ENCODE measurements at regions not wholly inside any gene's neighbourhood (a gene's known extent, or its start where the extent isn't known, plus 50 kb on each side); places are given as distances from the start of the nearest gene placed in this dataset.
"Not testable (repeated sequence)": the region's sequence is repeated elsewhere in the genome, so short reads cannot be mapped to it uniquely, and the experiment has no call there.

DNA sequence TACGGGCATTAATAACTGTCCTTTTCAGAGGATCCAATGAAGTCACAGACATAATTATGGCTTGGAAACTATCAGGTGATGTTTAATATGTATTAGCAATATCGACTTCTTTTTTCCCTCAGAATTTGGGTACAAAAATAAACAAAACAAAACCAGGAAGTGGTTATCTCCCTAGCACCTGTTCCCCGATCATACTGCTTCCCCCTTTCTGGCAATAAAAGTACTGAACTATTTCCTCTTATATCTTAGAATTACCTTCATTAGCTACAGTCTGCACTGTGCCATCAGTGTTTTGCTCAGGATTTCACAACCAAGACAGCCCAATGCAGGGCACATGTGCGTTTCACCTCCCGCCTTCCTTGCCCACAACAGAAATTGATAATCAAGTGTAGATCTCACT is 216.9 kb upstream of the BTBD3 start:
- H3K9me2 ChIP-seq (ENCODE audit: insufficient read depth) = no peaks in the 10 kb centered on the region
- H3K4me3 ChIP-seq = no peak overlapping the region
- no peak for TF ChIP-seq EZH2 (IDR thresholded peaks at IDR 0.05; ENCODE audit: low read depth)
- TF ChIP-seq, protein P1, sequence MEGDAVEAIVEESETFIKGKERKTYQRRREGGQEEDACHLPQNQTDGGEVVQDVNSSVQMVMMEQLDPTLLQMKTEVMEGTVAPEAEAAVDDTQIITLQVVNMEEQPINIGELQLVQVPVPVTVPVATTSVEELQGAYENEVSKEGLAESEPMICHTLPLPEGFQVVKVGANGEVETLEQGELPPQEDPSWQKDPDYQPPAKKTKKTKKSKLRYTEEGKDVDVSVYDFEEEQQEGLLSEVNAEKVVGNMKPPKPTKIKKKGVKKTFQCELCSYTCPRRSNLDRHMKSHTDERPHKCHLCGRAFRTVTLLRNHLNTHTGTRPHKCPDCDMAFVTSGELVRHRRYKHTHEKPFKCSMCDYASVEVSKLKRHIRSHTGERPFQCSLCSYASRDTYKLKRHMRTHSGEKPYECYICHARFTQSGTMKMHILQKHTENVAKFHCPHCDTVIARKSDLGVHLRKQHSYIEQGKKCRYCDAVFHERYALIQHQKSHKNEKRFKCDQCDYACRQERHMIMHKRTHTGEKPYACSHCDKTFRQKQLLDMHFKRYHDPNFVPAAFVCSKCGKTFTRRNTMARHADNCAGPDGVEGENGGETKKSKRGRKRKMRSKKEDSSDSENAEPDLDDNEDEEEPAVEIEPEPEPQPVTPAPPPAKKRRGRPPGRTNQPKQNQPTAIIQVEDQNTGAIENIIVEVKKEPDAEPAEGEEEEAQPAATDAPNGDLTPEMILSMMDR (conservative IDR thresholded peaks at IDR 0.05) = no peak
- BruUV-seq (replicated peaks) = no TSS peak
- no peaks in the 10 kb centered on the region for H3K9me3 ChIP-seq (ENCODE audit: insufficient read depth, low read depth)
- H3K79me2 ChIP-seq (ENCODE audit: low read depth) = no peaks in the 10 kb centered on the region
- H4K20me1 ChIP-seq (ENCODE audit: insufficient read depth) = no peaks in the 10 kb centered on the region
- no peak for DNase-seq
- H3K4me1 ChIP-seq (replicated peaks; ENCODE audit: insufficient read depth) = 0 out of 2 replicates have a peak, but pooled peaks cover 5% of the 10 kb centered on the region
- H3F3A ChIP-seq (ENCODE audit: insufficient read depth, low read depth) = no peaks in the 10 kb centered on the region
- CTCF ChIA-PET = no interaction called here
- H3K27me3 ChIP-seq (ENCODE audit: insufficient read depth, low read depth) = no peaks in the 10 kb centered on the region
- H3K4me2 ChIP-seq = no peak overlapping the region
- POLR2A ChIA-PET (ENCODE audit: unreplicated experiment) = no interaction called here
- H3K36me3 ChIP-seq (ENCODE audit: low read depth) = no peaks in the 10 kb centered on the region
- intact Hi-C loops (cut with micrococcal nuclease; ENCODE audit: unreplicated experiment) = no loop called here
- H2AFZ ChIP-seq = no peak overlapping the region; the same call in 1 of the 2 replicates
- H3K27ac ChIP-seq = no peak overlapping the region

DNA sequence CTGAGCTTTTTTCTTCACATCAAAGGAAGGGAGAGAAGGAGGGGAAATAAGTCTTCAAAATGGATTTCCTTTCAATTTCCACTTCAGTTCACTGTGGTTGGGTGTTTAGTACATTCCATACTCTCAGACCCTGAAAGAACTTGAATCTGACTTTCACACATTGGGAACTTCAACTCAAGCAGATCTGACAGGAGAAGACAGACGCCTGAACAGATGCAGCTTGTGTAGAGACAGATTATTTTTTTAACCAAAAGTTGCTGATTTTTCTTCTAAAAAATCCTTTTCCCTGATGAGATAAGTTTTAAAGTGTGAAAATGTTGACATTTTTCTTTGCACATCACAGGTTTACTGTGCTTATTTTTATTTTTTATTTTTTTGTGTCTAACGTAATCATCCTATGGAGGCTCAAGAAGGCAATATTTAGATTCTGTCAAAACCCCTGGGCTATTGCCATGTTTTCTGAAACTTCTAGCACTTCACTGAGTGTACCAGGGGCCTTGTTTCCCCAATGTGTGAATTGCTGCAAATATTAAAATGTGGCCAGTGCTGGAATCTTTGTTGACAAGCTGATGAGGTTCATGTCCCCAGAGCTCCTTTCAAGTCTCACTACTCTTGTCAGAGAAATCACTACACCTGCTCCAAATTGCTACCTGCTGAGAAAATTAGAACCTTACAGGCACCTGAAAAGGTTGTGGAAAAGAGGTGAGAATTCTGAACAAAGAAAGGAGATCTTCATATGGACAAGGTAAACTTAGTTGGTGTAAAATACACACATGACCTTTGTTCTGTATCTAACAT is 214.8 kb upstream of the BTBD3 start:
- TF ChIP-seq, protein P1 (conservative IDR thresholded peaks at IDR 0.05) = no peak
- no peak for TF ChIP-seq EZH2 (IDR thresholded peaks at IDR 0.05; ENCODE audit: low read depth)
- BruUV-seq (replicated peaks) = no TSS peak

DNA sequence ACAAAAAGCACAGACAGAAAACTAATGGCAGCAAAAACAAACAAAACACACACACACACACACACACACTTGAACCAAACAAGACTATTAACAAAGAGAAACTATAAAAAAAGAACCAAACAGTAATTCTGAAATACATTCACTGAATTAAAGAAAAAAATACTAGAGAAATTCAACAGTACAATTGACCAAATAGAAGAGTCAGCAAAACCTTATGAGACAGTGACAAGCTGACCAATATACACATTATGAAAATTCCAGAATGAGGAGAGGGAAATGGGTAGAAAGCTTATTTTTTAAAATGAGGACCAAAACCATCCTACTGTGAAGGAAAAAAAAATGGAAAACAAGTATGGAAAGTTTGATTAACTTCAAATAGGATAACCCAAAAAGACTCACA is 212.2 kb upstream of the BTBD3 start:
- TF ChIP-seq, protein P1 (conservative IDR thresholded peaks at IDR 0.05) = no peak
- no peak for TF ChIP-seq EZH2 (IDR thresholded peaks at IDR 0.05; ENCODE audit: low read depth)
- Histone ChIP-seq H3K4me2 (no peak overlapping the region), H3K9me3 (ENCODE audit: insufficient read depth, low read depth) (no peaks in the 10 kb centered on the region), H3K79me2 (ENCODE audit: low read depth) (no peaks in the 10 kb centered on the region), H2AFZ (no peak overlapping the region), H3K36me3 (ENCODE audit: low read depth) (no peaks in the 10 kb centered on the region), H3K27ac (no peak overlapping the region), H3K9me2 (ENCODE audit: insufficient read depth) (no peaks in the 10 kb centered on the region), H3K4me3 (no peak overlapping the region), H3K27me3 (ENCODE audit: insufficient read depth, low read depth) (no peaks in the 10 kb centered on the region), H3F3A (ENCODE audit: insufficient read depth, low read depth) (no peaks in the 10 kb centered on the region), H3K4me1 (replicated peaks; ENCODE audit: insufficient read depth) (no peaks in the 10 kb centered on the region), H4K20me1 (ENCODE audit: insufficient read depth) (no peaks in the 10 kb centered on the region)
- CTCF ChIA-PET = no interaction called here
- BruUV-seq (replicated peaks) = no TSS peak
- intact Hi-C loops (cut with micrococcal nuclease; ENCODE audit: unreplicated experiment) = no loop called here
- POLR2A ChIA-PET (ENCODE audit: unreplicated experiment) = no interaction called here
- DNase-seq = no peak

More for the DNA sequence above, 214.8 kb upstream of the BTBD3 start:
- H3K79me2 ChIP-seq (ENCODE audit: low read depth) = no peaks in the 10 kb centered on the region
- no peak overlapping the region for H3K27ac ChIP-seq
- 0 out of 2 replicates have a peak, but pooled peaks cover 5% of the 10 kb centered on the region for H3K4me1 ChIP-seq (replicated peaks; ENCODE audit: insufficient read depth)
- H3K9me3 ChIP-seq (ENCODE audit: insufficient read depth, low read depth) = no peaks in the 10 kb centered on the region
- no peak overlapping the region for H2AFZ ChIP-seq
- CTCF ChIA-PET = no interaction called here
- no peaks in the 10 kb centered on the region for H3K27me3 ChIP-seq (ENCODE audit: insufficient read depth, low read depth)
- no peaks in the 10 kb centered on the region for H3K9me2 ChIP-seq (ENCODE audit: insufficient read depth)
- no peaks in the 10 kb centered on the region for H3K36me3 ChIP-seq (ENCODE audit: low read depth)
- no peaks in the 10 kb centered on the region for H4K20me1 ChIP-seq (ENCODE audit: insufficient read depth)
- no peak overlapping the region for H3K4me2 ChIP-seq
- no peak for DNase-seq
- intact Hi-C loops (cut with micrococcal nuclease; ENCODE audit: unreplicated experiment) = no loop called here
- no peaks in the 10 kb centered on the region for H3F3A ChIP-seq (ENCODE audit: insufficient read depth, low read depth)
- POLR2A ChIA-PET (ENCODE audit: unreplicated experiment) = no interaction called here
- H3K4me3 ChIP-seq = no peak overlapping the region

DNA sequence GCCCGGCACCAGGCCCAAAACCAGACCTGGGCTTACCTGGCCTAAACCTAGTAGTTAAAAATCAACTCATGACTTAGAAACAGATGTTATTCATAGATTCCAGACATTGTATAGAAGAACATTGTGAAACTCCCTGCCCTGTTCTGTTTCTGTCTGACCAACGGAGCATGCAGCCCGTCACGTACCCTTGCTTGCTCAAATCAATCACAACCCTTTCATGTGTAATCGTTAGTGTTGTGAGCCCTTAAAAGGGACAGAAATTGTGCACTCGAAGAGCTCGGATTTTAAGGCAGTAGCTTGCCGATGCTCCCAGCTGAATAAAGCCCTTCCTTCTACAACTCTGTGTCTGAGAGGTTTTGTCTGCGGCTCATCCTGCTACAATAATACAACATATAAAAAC is 209.5 kb upstream of the BTBD3 start:
- H3K9me2 ChIP-seq (ENCODE audit: insufficient read depth); CTCF ChIA-PET; H3K4me3 ChIP-seq; H4K20me1 ChIP-seq (ENCODE audit: insufficient read depth); H3K4me1 ChIP-seq (replicated peaks; ENCODE audit: insufficient read depth); H3K4me2 ChIP-seq; H3K27me3 ChIP-seq (ENCODE audit: insufficient read depth, low read depth); DNase-seq; BruUV-seq (replicated peaks); H2AFZ ChIP-seq; POLR2A ChIA-PET (ENCODE audit: unreplicated experiment); H3K36me3 ChIP-seq (ENCODE audit: low read depth); H3K9me3 ChIP-seq (ENCODE audit: insufficient read depth, low read depth); H3K27ac ChIP-seq; H3F3A ChIP-seq (ENCODE audit: insufficient read depth, low read depth); intact Hi-C loops (cut with micrococcal nuclease; ENCODE audit: unreplicated experiment); H3K79me2 ChIP-seq (ENCODE audit: low read depth): not testable (repeated sequence)
